Neural cell (in vitro differentiated cells): ENCODE measurements at regions not wholly inside any gene's neighbourhood (a gene's known extent, or its start where the extent isn't known, plus 50 kb on each side); places are given as distances from the start of the nearest gene placed in this dataset.

Source experiments
- H2AFZ ChIP-seq: fragments of 200-600, 300-800 bp; sonication (generic), shearing (Covaris generic); 2 replicates; pipeline ENCODE4 v1.6.0; 2014; ENCODE audit warnings: low read depth, mild to moderate bottlenecking, antibody characterized with exemption, low read length, moderate library complexity
- H3F3A ChIP-seq: fragments of 200-600 bp; shearing (Covaris generic); 2 replicates; pipeline ENCODE4 v1.6.1; 2016; ENCODE audit warnings: mild to moderate bottlenecking, moderate library complexity, mixed read lengths, antibody characterized with exemption, low read length; ENCODE audit not compliant: insufficient read depth, poor library complexity, severe bottlenecking
- H3K27ac ChIP-seq: fragments of 200-600, 300-800 bp; sonication (generic), shearing (Covaris generic); 2 replicates; pipeline ENCODE4 v1.5.1; 2014; ENCODE audit warnings: mild to moderate bottlenecking, low read length, moderate library complexity
- H3K27me3 ChIP-seq: fragments of 300-800, 200-600 bp; sonication (generic), shearing (Covaris generic); 2 replicates; pipeline ENCODE4 v1.6.0; 2014; ENCODE audit warnings: mild to moderate bottlenecking, low read depth, low read length, moderate library complexity; ENCODE audit not compliant: insufficient read depth
- H3K36me3 ChIP-seq: fragments of 300-800, 200-600 bp; sonication (generic), shearing (Covaris generic); 2 replicates; pipeline ENCODE4 v1.5.1; 2014; ENCODE audit warnings: mild to moderate bottlenecking, antibody characterized with exemption, low read length, moderate library complexity; ENCODE audit not compliant: insufficient read depth
- H3K4me2 ChIP-seq: fragments of 300-800, 200-600 bp; sonication (generic), shearing (Covaris generic); 2 replicates; pipeline ENCODE4 v1.6.0; 2014; ENCODE audit warnings: mild to moderate bottlenecking, low read length
- H3K4me3 ChIP-seq: fragments of 300-800, 200-600 bp; sonication (generic), shearing (Covaris generic); 2 replicates; pipeline ENCODE4 v1.5.1; 2014; ENCODE audit warnings: mild to moderate bottlenecking, low read length, moderate library complexity
- H3K79me2 ChIP-seq: fragments of 200-600 bp; shearing (Covaris generic); replicated peaks from 2 replicates; pipeline ENCODE4 v1.6.0; 2014; ENCODE audit warnings: mild to moderate bottlenecking, low read length, moderate library complexity; ENCODE audit not compliant: insufficient read depth
- H3K9ac ChIP-seq: fragments of 300-800, 200-600 bp; sonication (generic), shearing (Covaris generic); 2 replicates; pipeline ENCODE4 v1.6.1; 2016; ENCODE audit warnings: mild to moderate bottlenecking, low read length, mixed read lengths
- H3K9me2 ChIP-seq: fragments of 200-600 bp; shearing (Covaris generic); 2 replicates; pipeline ENCODE4 v1.6.1; 2016; ENCODE audit warnings: mild to moderate bottlenecking, low read length, mixed read lengths; ENCODE audit not compliant: insufficient read depth
- H3K9me3 ChIP-seq: fragments of 200-600, 300-800 bp; sonication (generic), shearing (Covaris generic); 2 replicates; pipeline ENCODE4 v1.6.1; 2016; ENCODE audit warnings: mild to moderate bottlenecking, mixed run types, low read length, moderate library complexity, mixed read lengths
- H4K20me1 ChIP-seq: fragments of 200-600 bp; shearing (Covaris generic); 2 replicates; pipeline ENCODE4 v1.6.1; 2016; ENCODE audit warnings: mild to moderate bottlenecking, mixed run types; ENCODE audit not compliant: insufficient read depth
- EP300 ChIP-seq: fragments of 450-650 bp; conservative IDR thresholded peaks from 2 replicates; pipeline ENCODE4 v1.6.1; 2014; ENCODE audit warnings: antibody characterized with exemption, mild to moderate bottlenecking, moderate library complexity; ENCODE audit not compliant: poor library complexity, severe bottlenecking
- EZH2 ChIP-seq: fragments of 200-600, 300-800 bp; shearing (Covaris generic), sonication (generic); IDR thresholded peaks from 2 replicates; pipeline ENCODE4 v1.6.1; 2014; ENCODE audit warnings: antibody characterized with exemption, low read length, borderline replicate concordance, mild to moderate bottlenecking; ENCODE audit not compliant: insufficient read depth, poor library complexity, severe bottlenecking
- MXI1 ChIP-seq: fragments of 450-650 bp; conservative IDR thresholded peaks from 2 replicates; pipeline ENCODE4 v1.6.1; 2014; ENCODE audit warnings: antibody characterized with exemption, mild to moderate bottlenecking; ENCODE audit not compliant: poor library complexity, severe bottlenecking
- POLR2AphosphoS5 ChIP-seq: IDR thresholded peaks from 2 replicates; pipeline ENCODE4 v1.6.1; 2012
- RAD21 ChIP-seq: fragments of 450-650 bp; conservative IDR thresholded peaks from 2 replicates; pipeline ENCODE4 v1.6.1; 2014; ENCODE audit warnings: antibody characterized with exemption, mild to moderate bottlenecking, moderate library complexity
- SMC3 ChIP-seq: fragments of 450-650 bp; conservative IDR thresholded peaks from 2 replicates; pipeline ENCODE4 v1.6.1; 2014; ENCODE audit warnings: antibody characterized with exemption, mild to moderate bottlenecking, moderate library complexity; ENCODE audit not compliant: poor library complexity
- TAF1 ChIP-seq: IDR thresholded peaks from 2 replicates; pipeline ENCODE4 v1.6.1; 2012; ENCODE audit warnings: low read depth
- TF ChIP-seq, protein P1 (sequence below): IDR thresholded peaks from 2 replicates; pipeline ENCODE4 v1.6.1; 2012; ENCODE audit warnings: borderline replicate concordance
- TF ChIP-seq, protein P2 (sequence below): fragments of 450-650 bp; IDR thresholded peaks from 2 replicates; pipeline ENCODE4 v1.5.1; 2014; ENCODE audit warnings: antibody characterized with exemption, mild to moderate bottlenecking, moderate library complexity; ENCODE audit not compliant: poor library complexity, severe bottlenecking

DNA sequence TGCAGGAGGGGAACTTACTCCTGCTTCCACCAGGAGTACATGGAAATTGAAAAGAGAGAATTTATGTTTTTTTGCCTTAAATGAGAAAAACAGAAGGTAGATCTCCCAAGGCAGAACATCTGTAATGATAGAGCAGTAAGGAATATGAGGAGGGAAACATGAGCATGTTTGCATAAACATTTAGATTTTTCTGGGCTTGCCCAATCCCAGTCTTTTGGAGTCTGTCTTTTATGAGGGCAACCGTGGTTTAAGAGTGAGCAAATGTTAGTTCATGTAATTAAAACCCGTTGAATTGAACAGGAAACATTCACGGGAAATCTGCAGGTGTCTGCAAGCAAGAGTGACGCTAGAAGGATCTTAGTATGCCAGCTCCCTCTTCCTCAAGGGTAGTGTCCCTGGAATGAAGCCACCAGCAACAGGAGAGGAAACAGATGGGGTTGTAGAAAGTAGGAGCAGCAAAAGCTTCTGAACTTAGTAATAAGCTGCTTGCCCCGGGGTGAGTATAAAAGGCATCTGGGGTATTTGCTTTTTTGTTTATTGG is 79.3 kb downstream of the ARF6 start:
- Histone ChIP-seq H3K9ac (no peak overlapping the region), H3K4me3 (no peak overlapping the region)

GRCh38 chr14:49972823-49973222 is 79.9 kb downstream of the ARF6 start:
- Histone ChIP-seq H3K9me3 (no peaks in the 10 kb centered on the region), H4K20me1 (no peaks in the 10 kb centered on the region), H3K79me2 (no peaks in the 10 kb centered on the region), H2AFZ (no peak overlapping the region), H3K9me2 (no peaks in the 10 kb centered on the region), H3K9ac (no peak overlapping the region), H3F3A (no peaks in the 10 kb centered on the region), H3K36me3 (no peaks in the 10 kb centered on the region), H3K27ac (no peak overlapping the region), H3K4me3 (no peak overlapping the region), H3K4me2 (no peak overlapping the region), H3K27me3 (no peaks in the 10 kb centered on the region)
- TF ChIP-seq, protein P1, sequence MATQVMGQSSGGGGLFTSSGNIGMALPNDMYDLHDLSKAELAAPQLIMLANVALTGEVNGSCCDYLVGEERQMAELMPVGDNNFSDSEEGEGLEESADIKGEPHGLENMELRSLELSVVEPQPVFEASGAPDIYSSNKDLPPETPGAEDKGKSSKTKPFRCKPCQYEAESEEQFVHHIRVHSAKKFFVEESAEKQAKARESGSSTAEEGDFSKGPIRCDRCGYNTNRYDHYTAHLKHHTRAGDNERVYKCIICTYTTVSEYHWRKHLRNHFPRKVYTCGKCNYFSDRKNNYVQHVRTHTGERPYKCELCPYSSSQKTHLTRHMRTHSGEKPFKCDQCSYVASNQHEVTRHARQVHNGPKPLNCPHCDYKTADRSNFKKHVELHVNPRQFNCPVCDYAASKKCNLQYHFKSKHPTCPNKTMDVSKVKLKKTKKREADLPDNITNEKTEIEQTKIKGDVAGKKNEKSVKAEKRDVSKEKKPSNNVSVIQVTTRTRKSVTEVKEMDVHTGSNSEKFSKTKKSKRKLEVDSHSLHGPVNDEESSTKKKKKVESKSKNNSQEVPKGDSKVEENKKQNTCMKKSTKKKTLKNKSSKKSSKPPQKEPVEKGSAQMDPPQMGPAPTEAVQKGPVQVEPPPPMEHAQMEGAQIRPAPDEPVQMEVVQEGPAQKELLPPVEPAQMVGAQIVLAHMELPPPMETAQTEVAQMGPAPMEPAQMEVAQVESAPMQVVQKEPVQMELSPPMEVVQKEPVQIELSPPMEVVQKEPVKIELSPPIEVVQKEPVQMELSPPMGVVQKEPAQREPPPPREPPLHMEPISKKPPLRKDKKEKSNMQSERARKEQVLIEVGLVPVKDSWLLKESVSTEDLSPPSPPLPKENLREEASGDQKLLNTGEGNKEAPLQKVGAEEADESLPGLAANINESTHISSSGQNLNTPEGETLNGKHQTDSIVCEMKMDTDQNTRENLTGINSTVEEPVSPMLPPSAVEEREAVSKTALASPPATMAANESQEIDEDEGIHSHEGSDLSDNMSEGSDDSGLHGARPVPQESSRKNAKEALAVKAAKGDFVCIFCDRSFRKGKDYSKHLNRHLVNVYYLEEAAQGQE: no peak
- TF ChIP-seq MXI1 (no peak), EZH2 (no peak), POLR2AphosphoS5 (no peak), SMC3 (no peak), EP300 (no peak), TAF1 (no peak), RAD21 (no peak)
- TF ChIP-seq, protein P2, sequence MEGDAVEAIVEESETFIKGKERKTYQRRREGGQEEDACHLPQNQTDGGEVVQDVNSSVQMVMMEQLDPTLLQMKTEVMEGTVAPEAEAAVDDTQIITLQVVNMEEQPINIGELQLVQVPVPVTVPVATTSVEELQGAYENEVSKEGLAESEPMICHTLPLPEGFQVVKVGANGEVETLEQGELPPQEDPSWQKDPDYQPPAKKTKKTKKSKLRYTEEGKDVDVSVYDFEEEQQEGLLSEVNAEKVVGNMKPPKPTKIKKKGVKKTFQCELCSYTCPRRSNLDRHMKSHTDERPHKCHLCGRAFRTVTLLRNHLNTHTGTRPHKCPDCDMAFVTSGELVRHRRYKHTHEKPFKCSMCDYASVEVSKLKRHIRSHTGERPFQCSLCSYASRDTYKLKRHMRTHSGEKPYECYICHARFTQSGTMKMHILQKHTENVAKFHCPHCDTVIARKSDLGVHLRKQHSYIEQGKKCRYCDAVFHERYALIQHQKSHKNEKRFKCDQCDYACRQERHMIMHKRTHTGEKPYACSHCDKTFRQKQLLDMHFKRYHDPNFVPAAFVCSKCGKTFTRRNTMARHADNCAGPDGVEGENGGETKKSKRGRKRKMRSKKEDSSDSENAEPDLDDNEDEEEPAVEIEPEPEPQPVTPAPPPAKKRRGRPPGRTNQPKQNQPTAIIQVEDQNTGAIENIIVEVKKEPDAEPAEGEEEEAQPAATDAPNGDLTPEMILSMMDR: no peak

More for the DNA sequence above, 79.3 kb downstream of the ARF6 start:
- H3K9me3 ChIP-seq: no peaks in the 10 kb centered on the region
- H3K36me3 ChIP-seq: no peaks in the 10 kb centered on the region
- no peak overlapping the region for H2AFZ ChIP-seq
- no peaks in the 10 kb centered on the region for H3K27me3 ChIP-seq
- TF ChIP-seq EP300: no peak
- no peak for TF ChIP-seq EZH2
- no peak for TF ChIP-seq MXI1
- TF ChIP-seq SMC3: no peak
- TF ChIP-seq, protein P1: no peak
- no peak overlapping the region for H3K4me2 ChIP-seq
- no peak overlapping the region for H3K27ac ChIP-seq
- no peaks in the 10 kb centered on the region for H3K79me2 ChIP-seq
- H3F3A ChIP-seq: no peaks in the 10 kb centered on the region
- H3K9me2 ChIP-seq: no peaks in the 10 kb centered on the region
- H4K20me1 ChIP-seq: no peaks in the 10 kb centered on the region
